GM18868 (cell line): ENCODE measurements at regions not wholly inside any gene's neighbourhood (a gene's known extent, or its start where the extent isn't known, plus 50 kb on each side); places are given as distances from the start of the nearest gene placed in this dataset.
"Not testable (repeated sequence)": the region's sequence is repeated elsewhere in the genome, so short reads cannot be mapped to it uniquely, and the experiment has no call there.

Experiments used
- ATAC-seq: cut with Tn5 transposase; IDR thresholded peaks from one replicate; pipeline ENCODE4 v1.9.1; 2021; ENCODE audit warnings: mild to moderate bottlenecking, moderate library complexity; ENCODE audit not compliant: unreplicated experiment

DNA sequence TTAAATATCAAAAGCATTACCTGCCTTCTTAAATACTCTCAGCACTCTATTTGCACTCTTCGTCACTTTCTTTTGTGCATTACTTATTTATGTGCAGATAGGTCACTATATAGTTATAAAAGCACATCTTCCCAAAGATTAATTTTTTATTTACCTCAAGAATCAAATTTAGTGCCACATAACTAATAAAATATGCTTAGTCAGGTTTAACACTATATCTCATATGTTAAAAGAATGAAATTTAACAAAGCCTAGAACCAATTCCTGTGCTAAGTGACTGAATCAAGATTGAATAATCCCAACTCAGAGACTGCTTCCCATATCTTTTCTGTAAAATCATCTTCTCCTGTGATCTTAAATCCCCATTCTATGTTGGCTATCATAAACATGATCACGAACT lies 957.5 kb upstream of the NXPH2 start:
- no peak for ATAC-seq

DNA sequence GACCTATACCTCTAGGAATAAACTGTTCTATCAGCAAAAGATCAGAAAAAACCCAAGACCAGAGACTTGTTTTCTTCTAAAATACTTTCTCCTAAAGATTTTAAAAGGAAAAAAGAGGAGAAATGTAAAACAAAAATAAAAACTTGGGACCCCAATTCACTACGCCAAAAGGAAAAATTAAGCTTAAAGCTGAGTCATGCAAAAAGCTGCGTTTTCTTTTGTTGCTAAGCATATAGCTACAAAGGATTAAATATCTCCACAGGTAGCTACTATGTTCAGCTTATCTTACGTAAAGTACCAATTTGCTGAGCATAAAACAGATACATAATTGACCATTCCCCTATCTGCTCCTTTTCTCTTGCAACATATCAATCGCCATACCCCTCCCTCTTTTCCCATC lies 950.0 kb upstream of the NXPH2 start:
- no peak for ATAC-seq

- no peak for ATAC-seq
These were observed 941.3 kb upstream of the NXPH2 start for GRCh38 chr2:139721411-139721995.

- ATAC-seq, result no peak
These were observed 939.9 kb upstream of the NXPH2 start for GRCh38 chr2:139720056-139720455.

DNA sequence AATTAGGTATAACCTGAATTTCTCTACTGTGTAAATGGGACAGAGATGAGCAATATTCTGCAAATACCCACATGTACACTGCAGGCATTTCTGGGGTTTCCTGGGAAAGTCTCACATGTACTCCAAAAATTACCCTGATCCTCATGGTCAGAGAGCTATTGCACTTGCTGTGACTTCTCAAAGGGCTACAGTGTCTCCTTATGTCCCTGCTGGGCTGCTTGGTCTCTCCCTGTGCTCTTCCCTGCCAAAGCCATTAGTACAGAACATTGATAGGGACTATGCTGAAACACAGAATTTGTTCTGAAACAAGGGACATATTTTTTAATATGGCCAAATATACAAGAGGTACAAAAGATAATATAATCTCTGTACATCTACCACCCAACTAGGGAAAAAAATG lies 924.4 kb upstream of the NXPH2 start:
- ATAC-seq, result no peak

GRCh38 chr2:139694327-139694726 lies 914.1 kb upstream of the NXPH2 start:
- ATAC-seq, result no peak

- no peak for ATAC-seq
These were observed 906.0 kb upstream of the NXPH2 start for GRCh38 chr2:139686205-139686604.

GRCh38 chr2:139685090-139685983 lies 905.1 kb upstream of the NXPH2 start:
- no peak for ATAC-seq

- ATAC-seq, result no peak
These were observed 904.2 kb upstream of the NXPH2 start for GRCh38 chr2:139684286-139684860.

DNA sequence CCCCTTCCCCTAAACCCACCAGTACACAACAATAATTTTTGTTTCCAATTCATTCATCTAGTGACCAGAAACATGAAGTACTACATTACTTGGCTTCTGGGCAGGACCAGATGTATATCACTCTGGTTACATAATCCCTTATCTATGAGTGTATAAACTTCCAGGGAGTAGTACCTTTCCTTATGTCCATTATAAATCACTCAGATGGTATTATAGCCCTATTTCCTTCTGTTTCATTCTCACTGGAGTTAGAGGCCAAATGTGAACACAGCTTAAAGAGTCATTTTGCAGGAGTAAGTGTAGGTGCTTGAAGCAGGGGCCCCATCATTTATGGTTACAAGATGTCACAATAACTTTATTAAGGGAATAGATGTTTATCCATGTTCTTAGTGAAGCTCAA lies 894.4 kb upstream of the NXPH2 start:
- no peak for ATAC-seq

DNA sequence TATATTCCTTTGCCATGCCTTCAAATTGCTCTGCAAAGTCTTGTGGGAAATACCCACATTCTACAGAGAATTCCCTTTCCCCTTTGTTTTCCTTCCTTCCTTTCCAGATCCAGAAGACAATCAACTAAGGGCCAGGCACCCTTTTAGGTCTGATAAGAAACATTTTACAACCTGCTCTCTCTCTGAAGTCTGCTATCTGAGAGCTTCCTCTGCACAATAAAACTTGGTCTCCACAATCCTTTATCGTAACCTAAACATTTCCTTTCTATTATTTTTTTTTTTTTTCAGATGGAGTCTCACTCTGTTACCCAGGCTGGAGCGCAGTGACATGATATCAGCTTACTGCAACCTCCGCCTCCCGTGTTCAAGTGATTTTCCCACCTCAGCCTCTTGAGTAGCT lies 893.3 kb upstream of the NXPH2 start:
- ATAC-seq, result not testable (repeated sequence)

GRCh38 chr2:139669675-139670074 lies 889.5 kb upstream of the NXPH2 start:
- ATAC-seq, result no peak

GRCh38 chr2:139652385-139652784 lies 872.2 kb upstream of the NXPH2 start:
- no peak for ATAC-seq

- no peak for ATAC-seq
These were observed 865.4 kb upstream of the NXPH2 start for GRCh38 chr2:139645617-139646016.

DNA sequence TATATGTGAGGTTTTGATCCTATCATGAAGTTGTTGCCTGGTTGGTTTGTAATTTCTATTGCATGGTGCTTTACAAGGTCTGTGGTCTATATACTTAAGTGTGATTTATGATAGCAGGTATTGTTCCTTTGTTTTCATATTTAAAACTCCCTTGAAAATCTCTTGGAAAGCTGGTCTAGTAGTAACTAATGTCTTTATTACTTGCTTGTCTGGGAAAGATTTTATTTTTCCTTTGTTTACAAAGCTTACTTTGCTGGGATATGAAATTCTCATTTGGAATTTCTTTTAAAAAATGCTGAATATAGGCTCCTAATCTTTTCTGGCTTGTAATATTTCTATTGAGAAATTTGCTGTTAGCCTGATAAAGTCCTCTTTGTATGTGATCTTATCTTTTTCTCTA lies 862.9 kb upstream of the NXPH2 start:
- no peak for ATAC-seq

DNA sequence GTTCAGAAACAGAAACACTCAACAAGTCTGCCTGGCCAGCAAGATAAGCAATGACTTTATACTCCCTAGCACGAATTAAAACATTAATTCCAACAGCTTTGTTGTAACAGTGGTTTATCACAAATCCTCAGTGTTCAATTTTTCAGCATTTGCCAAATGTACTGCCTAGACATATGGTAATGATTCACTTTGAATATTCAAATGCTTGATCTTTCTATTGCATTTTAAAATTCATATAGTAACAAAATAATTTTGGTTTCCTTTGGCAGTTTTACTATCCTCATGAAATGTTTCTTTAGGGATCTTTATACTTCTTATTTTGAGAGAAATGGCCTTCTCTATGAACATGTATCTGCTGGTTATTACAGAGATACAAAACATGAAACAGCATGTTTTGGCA lies 851.8 kb upstream of the NXPH2 start:
- no peak for ATAC-seq

DNA sequence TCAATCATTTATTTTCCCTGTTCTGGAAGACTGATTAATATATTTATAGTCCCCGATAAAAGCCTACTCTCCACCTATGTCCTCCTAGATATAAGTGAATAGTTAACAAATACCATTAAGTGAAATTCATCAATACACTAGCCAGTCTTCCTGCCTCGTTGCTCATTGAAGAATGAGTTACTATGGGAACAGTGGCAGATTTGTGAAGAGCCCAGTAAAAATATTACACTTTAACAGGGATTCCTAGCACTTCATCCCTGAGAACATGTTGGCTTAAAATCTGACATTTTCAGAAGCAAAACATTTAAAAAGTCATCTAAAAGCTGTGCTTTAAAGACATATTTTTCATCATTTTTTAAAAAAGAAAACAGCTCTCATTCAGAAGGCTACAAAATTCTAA lies 848.7 kb upstream of the NXPH2 start:
- no peak for ATAC-seq

- no peak for ATAC-seq
These were observed 845.9 kb upstream of the NXPH2 start for GRCh38 chr2:139626128-139626527.

DNA sequence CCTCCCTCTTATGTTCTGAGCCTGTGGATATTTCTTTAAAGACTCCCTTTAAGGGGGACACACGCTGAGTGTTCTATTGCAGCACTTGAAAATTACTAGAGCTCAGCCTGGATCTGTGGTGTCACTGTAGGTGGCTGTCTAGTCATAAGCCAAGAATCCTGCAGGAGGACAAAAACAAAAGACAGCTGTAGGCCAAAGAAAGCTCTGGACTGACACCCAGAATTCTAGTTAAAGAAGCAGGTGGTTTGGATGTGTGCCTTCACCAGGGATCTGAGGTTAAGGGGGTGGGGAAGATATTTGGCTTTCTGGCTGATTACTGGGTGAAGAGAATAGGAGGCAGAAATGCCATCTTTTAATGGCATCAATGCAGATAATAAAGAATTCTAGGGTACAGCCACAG lies 842.5 kb upstream of the NXPH2 start:
- no peak for ATAC-seq

DNA sequence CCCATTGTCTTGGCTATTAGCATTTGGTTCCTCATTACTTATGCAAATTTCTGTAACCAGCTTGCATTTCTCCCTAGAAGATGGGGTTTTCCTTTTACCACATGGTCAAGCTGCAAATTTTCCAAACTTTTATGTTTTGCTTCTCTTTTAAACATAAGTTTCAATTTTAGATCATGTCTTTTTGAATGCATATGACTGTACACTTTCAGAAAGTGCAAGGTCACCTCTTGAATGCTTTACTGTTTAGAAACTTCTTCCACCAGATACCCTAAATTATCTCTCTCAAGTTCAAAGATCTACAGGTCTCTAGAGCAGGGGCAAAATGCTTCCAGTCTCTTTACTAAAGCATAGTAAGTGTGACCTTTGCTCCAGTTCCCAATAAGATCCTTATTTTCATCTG lies 837.6 kb upstream of the NXPH2 start:
- no peak for ATAC-seq

- ATAC-seq, result no peak
These were observed 833.1 kb upstream of the NXPH2 start for GRCh38 chr2:139613264-139613663.

GRCh38 chr2:139610512-139610911 lies 830.3 kb upstream of the NXPH2 start:
- ATAC-seq, result no peak
